Duodenal mucosa (tissue), 2 donors: ENCODE measurements at regions not wholly inside any gene's neighbourhood (a gene's known extent, or its start where the extent isn't known, plus 50 kb on each side); places are given as distances from the start of the nearest gene placed in this dataset.

Source experiments
- H3K27ac ChIP-seq: one replicate; pipeline ENCODE4 v1.7.0; 2013; ENCODE audit warnings: low read depth, low read length
- H3K27me3 ChIP-seq, 2 donors: one replicate each; pipeline ENCODE4 v1.7.0; 2013; ENCODE audit warnings: low read length in 2 of 2, control low read depth in 1 of 2; ENCODE audit not compliant: insufficient read depth in 2 of 2, control insufficient read depth in 1 of 2
- H3K36me3 ChIP-seq, 2 donors: one replicate each; pipeline ENCODE4 v1.7.0; 2013; ENCODE audit warnings: low read length in 2 of 2, control low read depth in 1 of 2; ENCODE audit not compliant: insufficient read depth in 2 of 2, control insufficient read depth in 1 of 2
- H3K4me1 ChIP-seq, 2 donors: one replicate each; pipeline ENCODE4 v1.7.0; 2013; ENCODE audit warnings: low read length in 2 of 2, control low read depth in 1 of 2; ENCODE audit not compliant: insufficient read depth in 2 of 2, control insufficient read depth in 1 of 2
- H3K4me3 ChIP-seq, 2 donors: one replicate each; pipeline ENCODE4 v1.7.0; 2013; ENCODE audit warnings: low read length in 2 of 2, low read depth in 1 of 2
- H3K9ac ChIP-seq, 2 donors: one replicate each; pipeline ENCODE4 v1.7.0; 2013; ENCODE audit warnings: low read length in 2 of 2, low read depth in 1 of 2
- H3K9me3 ChIP-seq, 2 donors: one replicate each; pipeline ENCODE4 v1.7.0; 2013; ENCODE audit warnings: low read length in 2 of 2, control low read depth in 1 of 2; ENCODE audit not compliant: control insufficient read depth in 1 of 2

DNA sequence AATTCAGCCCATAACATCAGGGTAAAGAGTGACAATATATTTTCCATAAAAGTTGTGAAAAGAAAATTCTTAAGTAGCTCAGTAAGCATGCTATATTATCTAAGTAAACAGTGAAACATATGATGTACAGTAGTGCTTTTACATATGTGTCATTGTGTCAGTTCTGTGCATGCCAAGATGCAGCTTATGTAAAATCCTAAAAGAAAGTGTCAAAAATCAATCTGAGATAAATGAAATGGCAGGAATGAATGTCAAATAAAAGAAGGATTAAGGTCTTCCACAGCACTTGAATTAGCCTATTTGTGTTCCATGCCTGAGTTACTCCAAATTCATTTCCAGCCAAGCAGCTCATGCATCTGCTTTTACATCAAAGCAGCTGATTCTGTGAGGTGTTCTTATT lies 452.7 kb upstream of the HS3ST1 start:
- H3K4me1 ChIP-seq: no peaks in the 10 kb centered on the region
- H3K4me3 ChIP-seq: no peak overlapping the region
- no peaks in the 10 kb centered on the region for H3K36me3 ChIP-seq
- H3K27me3 ChIP-seq: no peaks in the 10 kb centered on the region
- peaks cover 0 to 2% of the 10 kb centered on the region in 2 donors for H3K9me3 ChIP-seq
- H3K9ac ChIP-seq: no peak overlapping the region
- no peak overlapping the region for H3K27ac ChIP-seq

DNA sequence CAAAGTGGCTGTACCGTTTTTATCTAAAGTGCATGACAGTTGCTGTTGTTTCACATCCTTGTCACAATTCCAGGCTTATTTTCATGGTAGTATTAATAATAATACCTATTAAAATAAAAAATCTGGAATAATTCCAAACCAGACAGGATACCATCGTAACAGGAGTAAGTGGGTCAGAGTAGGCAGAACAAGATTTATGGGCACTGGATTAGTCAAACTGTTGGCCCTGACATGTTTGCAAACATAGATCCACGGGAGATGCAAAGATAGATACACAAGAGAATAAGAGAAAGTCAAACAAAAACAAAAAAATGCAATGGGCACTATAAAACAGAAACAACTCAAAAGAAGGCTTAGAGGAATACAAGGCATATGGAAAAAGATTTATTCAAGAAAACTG lies 449.5 kb upstream of the HS3ST1 start:
- Histone ChIP-seq H3K9me3 (peaks cover 2 to 8% of the 10 kb centered on the region in 2 donors), H3K9ac (no peak overlapping the region), H3K27ac (no peak overlapping the region), H3K36me3 (no peaks in the 10 kb centered on the region), H3K4me1 (no peaks in the 10 kb centered on the region), H3K4me3 (no peak overlapping the region), H3K27me3 (no peaks in the 10 kb centered on the region)

DNA sequence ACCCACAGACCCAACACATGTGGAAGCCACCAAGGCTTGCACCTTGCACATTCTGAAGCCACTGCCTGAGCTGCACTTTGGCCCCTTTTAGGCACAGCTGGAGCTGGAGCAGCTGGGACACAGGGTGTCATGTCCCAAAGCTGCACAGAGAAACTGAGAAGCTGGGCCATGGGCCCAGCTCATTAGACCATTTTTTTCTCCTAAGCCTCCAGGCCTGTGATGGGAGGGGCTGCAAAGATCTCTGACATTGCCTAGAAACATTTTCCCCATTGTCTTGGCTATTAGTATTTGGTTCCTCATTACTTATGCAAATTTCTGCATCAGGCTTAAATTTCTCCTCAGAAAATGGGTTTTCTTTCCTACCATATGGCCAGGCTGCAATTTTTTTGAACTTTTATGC lies 447.4 kb upstream of the HS3ST1 start:
- H3K36me3 ChIP-seq: no peaks in the 10 kb centered on the region
- no peak overlapping the region for H3K4me3 ChIP-seq
- H3K9ac ChIP-seq: no peak overlapping the region
- H3K27ac ChIP-seq: no peak overlapping the region
- no peaks in the 10 kb centered on the region for H3K4me1 ChIP-seq
- H3K9me3 ChIP-seq: peaks cover 2 to 8% of the 10 kb centered on the region in 2 donors
- H3K27me3 ChIP-seq: no peaks in the 10 kb centered on the region

DNA sequence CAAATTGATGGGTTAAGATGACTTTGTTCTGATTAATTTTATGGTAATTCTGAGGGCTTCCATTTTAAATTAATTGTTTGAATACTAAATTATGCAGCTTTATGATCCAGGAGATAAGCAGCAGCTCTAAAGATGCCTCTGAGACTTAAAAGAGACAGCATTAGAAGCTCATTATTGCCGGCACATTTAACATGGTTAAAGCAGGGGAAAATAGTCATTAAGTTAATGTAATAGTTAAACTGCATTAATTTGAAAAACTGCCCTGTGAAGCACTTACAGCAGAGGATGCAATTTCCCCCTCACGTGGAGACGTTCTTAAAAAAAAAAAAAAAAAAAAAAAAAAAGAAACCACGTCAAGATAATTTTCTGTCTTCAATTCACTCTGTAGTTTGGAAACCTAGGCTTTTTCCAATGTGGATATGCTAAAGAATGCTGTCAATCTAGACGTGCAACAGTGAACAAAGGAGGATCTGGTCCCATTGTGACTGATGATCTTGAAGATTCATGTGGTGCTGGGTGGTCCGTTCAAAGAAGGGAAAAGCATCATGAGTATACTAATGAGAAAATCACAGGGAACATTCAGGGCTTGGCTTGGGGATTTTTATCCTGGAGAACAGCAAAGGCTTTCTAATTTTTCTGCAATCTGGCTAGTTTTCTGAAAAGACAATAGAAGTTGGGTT lies 440.6 kb upstream of the HS3ST1 start:
- no peaks in the 10 kb centered on the region for H3K9me3 ChIP-seq
- no peak overlapping the region for H3K4me3 ChIP-seq
- no peak overlapping the region for H3K9ac ChIP-seq
- no peaks in the 10 kb centered on the region for H3K27me3 ChIP-seq
- H3K4me1 ChIP-seq: no peaks in the 10 kb centered on the region
- no peak overlapping the region for H3K27ac ChIP-seq
- H3K36me3 ChIP-seq: no peaks in the 10 kb centered on the region

DNA sequence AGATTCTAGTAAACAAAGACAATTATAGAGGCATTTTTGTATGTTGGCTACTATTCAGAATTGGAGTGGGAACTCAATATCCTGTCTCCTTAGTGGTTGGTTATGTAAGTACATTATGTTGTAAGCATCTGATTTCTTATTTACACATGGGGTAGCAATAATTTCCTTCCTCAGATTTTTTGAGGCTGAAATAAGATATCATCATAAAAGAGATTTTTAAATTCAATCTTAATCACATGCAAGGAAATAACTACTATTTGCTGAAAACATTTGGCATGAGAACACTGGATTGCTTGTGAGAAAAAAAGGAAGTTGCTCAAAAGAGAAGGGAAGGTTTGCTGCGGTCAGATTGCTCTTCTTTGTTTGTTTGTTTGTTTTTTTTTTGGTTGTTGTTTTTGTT lies 437.7 kb upstream of the HS3ST1 start:
- Histone ChIP-seq H3K4me1 (no peaks in the 10 kb centered on the region), H3K4me3 (no peak overlapping the region), H3K36me3 (no peaks in the 10 kb centered on the region), H3K27me3 (no peaks in the 10 kb centered on the region), H3K9me3 (no peaks in the 10 kb centered on the region), H3K9ac (no peak overlapping the region), H3K27ac (no peak overlapping the region)

DNA sequence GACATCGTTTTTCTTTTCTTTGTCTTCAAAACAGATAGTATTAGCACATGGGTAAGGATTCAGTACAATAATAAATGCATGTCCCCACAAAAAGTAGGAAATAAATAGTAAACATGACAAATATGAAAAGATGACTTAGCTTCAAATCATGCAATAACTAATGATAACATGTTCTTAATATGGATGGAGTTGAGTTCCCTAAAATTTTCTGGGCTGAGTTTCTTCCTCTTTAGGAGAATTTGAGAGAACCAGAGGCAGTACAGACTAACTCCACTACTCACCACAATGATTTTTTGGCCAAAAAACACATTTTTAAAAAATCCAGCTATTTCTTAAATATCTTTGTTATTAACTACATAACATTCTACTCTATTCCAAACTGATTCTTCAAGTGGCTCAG lies 432.3 kb upstream of the HS3ST1 start:
- no peak overlapping the region for H3K4me3 ChIP-seq
- no peaks in the 10 kb centered on the region for H3K36me3 ChIP-seq
- H3K4me1 ChIP-seq: no peaks in the 10 kb centered on the region
- no peak overlapping the region for H3K9ac ChIP-seq
- H3K27ac ChIP-seq: no peak overlapping the region
- no peaks in the 10 kb centered on the region for H3K9me3 ChIP-seq
- no peaks in the 10 kb centered on the region for H3K27me3 ChIP-seq

DNA sequence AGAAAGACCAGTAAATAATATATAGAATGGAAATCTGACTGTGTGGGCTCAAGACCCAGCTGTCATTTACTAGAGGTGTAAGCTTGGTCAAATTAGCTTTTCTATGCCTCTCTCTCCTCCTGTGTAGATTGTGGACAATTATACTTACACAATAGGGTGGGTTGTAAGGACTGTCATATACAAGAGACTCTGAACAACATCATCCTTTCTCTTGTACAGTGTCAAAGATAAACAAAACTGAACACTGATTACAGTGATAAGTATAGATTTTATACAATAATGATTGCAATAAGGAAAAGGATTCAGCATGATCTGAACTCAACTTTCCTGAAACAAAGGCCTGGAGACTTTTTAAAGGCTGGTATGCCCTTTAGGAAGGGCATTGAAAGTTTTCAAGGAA lies 429.2 kb upstream of the HS3ST1 start:
- Histone ChIP-seq H3K4me1 (no peaks in the 10 kb centered on the region), H3K4me3 (no peak overlapping the region), H3K27ac (no peak overlapping the region), H3K36me3 (no peaks in the 10 kb centered on the region), H3K9ac (no peak overlapping the region), H3K27me3 (no peaks in the 10 kb centered on the region), H3K9me3 (no peaks in the 10 kb centered on the region)

DNA sequence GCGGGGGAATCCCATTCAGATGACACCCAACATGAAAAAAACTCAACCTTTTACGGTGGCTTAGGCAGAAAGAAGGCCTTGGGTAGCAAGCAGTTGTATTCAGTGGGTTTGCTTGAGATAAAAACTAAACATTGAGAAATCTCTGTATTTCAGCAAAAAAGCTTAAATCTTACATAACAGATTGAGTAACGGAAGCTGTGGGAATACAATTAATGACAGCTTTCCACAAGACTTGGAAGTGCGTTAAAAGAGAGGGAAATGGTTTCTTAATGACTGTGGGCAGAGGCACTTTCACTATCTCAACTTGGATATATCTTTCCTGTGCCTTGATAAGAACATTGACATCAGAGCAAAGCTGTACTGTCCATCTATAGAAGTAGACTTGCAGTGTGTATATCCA lies 418.5 kb upstream of the HS3ST1 start:
- no peak overlapping the region for H3K9ac ChIP-seq
- H3K27me3 ChIP-seq: no peaks in the 10 kb centered on the region
- H3K27ac ChIP-seq: no peak overlapping the region
- no peaks in the 10 kb centered on the region for H3K36me3 ChIP-seq
- H3K9me3 ChIP-seq: no peaks in the 10 kb centered on the region
- no peak overlapping the region for H3K4me3 ChIP-seq
- H3K4me1 ChIP-seq: no peaks in the 10 kb centered on the region

DNA sequence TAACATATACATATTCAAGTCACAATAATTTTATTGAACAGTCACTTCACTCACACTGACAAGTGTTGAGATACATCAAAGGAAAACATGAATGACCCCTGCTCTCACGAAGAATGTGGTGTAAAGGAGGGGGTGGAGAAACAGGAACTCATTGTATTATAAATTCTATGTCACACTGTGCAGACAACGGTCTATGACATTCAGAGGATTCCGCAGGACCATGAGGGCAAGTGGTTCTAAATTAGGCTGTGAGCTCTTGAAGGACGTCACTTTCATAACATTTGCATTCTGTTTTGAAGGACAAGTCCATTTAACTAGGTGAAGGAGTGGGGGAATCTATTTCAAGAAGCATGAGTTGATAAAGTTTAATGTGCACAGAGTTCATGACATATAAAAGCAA lies 415.2 kb upstream of the HS3ST1 start:
- no peaks in the 10 kb centered on the region for H3K9me3 ChIP-seq
- no peaks in the 10 kb centered on the region for H3K4me1 ChIP-seq
- no peak overlapping the region for H3K27ac ChIP-seq
- H3K36me3 ChIP-seq: no peaks in the 10 kb centered on the region
- no peaks in the 10 kb centered on the region for H3K27me3 ChIP-seq
- no peak overlapping the region for H3K9ac ChIP-seq
- no peak overlapping the region for H3K4me3 ChIP-seq

DNA sequence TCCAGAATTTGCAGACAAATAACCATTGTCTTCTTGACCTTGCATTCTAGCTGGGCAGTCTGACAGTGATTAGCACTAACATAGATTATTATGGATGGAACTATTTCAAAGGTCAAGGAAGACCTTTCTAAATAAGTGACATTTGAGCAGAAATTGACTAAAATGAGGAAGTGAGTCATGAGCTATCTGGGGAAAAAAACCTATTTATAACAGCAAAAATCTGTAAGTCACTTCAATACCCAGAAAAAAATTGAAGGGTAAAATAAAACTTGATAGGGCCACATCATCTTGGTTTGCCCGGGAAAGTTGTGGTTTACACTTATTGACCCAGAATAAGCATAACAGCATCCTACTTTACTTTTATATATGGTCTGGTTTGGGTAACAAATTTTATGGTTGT lies 414.6 kb upstream of the HS3ST1 start:
- H3K9me3 ChIP-seq: no peaks in the 10 kb centered on the region
- no peaks in the 10 kb centered on the region for H3K36me3 ChIP-seq
- no peak overlapping the region for H3K4me3 ChIP-seq
- no peak overlapping the region for H3K27ac ChIP-seq
- no peaks in the 10 kb centered on the region for H3K27me3 ChIP-seq
- H3K4me1 ChIP-seq: no peaks in the 10 kb centered on the region
- H3K9ac ChIP-seq: no peak overlapping the region
